Testis (tissue), 2 donors: ENCODE measurements at regions not wholly inside any gene's neighbourhood (a gene's known extent, or its start where the extent isn't known, plus 50 kb on each side); places are given as distances from the start of the nearest gene placed in this dataset.

Experiments
- DNase-seq: peaks from one replicate; pipeline ENCODE4 v3.0.0-alpha.2; 2019
- H3K27ac ChIP-seq, 2 donors: fragments of 200-600 bp; sonication (generic); one replicate each; pipeline ENCODE4 v1.5.1; 2019
- H3K27me3 ChIP-seq: fragments of 200-600 bp; sonication (generic); one replicate; pipeline ENCODE4 v1.5.1; 2019
- H3K36me3 ChIP-seq: fragments of 200-600 bp; sonication (generic); one replicate; pipeline ENCODE4 v1.5.1; 2017; ENCODE audit warnings: low read depth; ENCODE audit errors: missing control alignments
- H3K4me1 ChIP-seq: fragments of 200-600 bp; sonication (generic); one replicate; pipeline ENCODE4 v1.5.1; 2019
- H3K4me3 ChIP-seq, 2 donors: fragments of 200-600 bp; sonication (generic); one replicate each; pipeline ENCODE4 v1.5.1; 2017 to 2019
- H3K9me3 ChIP-seq: fragments of 200-600 bp; sonication (generic); one replicate; pipeline ENCODE4 v1.5.1; 2017
- POLR2A ChIP-seq: fragments of 450-650 bp; IDR thresholded peaks from one replicate; pipeline ENCODE4 v1.6.1; 2017; ENCODE audit warnings: antibody characterized with exemption, mild to moderate bottlenecking, moderate library complexity
- WGBS, 2 donors: methylation state at CpG; one replicate each; pipeline ENCODE4 v1.1.5; 2018; 5-methylcytosine and 5-hydroxymethylcytosine counted together
- intact Hi-C: fragments of 100-400 bp; cut with DNase I; formaldehyde crosslinking; loops from one replicate; pipeline ENCODE4 v1.15.1; 2023; ENCODE audit warnings: low total_unique reads
- TF ChIP-seq, protein P1 (sequence below), 3 experiments: fragments of 450-650 bp in 2 of 3; fragments of 200-600 bp in 1 of 3; sonication (generic) in 1 of 3; IDR thresholded peaks; one replicate each; pipeline ENCODE4 v1.5.1; 2016 to 2019; ENCODE audit warnings: antibody characterized with exemption in 3 of 3, mild to moderate bottlenecking in 2 of 3, moderate library complexity in 1 of 3

DNA sequence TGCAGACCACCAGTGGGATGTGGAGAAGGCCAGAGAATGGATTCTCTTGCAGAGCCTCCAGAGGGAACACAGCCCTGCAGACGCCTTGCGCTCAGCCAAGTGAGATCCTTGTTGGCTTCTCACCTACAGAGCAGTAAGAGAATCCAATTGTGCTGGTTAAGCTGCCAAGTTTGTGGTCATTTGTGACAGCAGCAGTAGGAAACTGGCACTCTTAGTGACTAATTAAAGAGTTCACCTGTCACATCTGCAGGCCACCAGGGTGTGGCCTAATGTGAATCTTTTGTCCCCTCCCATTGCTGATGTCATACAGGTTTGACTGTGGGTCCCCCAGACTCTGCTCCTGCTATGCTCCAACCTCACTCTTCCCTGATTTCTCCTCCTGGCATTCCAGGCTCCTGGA, 235.9 kb downstream of the TFCP2L1 start:
- Histone ChIP-seq H3K9me3 (no peaks in the 10 kb centered on the region), H3K27me3 (no peaks in the 10 kb centered on the region), H3K27ac (no peak overlapping the region), H3K4me1 (no peaks in the 10 kb centered on the region), H3K36me3 (no peaks in the 10 kb centered on the region), H3K4me3 (no peak overlapping the region)
- WGBS, 2 donors: 74% methylated on average over 2 of the region's 2 CpGs; no CpG with 5 or more reads in 1 of the 2 donors
- TF ChIP-seq, protein P1, sequence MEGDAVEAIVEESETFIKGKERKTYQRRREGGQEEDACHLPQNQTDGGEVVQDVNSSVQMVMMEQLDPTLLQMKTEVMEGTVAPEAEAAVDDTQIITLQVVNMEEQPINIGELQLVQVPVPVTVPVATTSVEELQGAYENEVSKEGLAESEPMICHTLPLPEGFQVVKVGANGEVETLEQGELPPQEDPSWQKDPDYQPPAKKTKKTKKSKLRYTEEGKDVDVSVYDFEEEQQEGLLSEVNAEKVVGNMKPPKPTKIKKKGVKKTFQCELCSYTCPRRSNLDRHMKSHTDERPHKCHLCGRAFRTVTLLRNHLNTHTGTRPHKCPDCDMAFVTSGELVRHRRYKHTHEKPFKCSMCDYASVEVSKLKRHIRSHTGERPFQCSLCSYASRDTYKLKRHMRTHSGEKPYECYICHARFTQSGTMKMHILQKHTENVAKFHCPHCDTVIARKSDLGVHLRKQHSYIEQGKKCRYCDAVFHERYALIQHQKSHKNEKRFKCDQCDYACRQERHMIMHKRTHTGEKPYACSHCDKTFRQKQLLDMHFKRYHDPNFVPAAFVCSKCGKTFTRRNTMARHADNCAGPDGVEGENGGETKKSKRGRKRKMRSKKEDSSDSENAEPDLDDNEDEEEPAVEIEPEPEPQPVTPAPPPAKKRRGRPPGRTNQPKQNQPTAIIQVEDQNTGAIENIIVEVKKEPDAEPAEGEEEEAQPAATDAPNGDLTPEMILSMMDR (IDR thresholded peaks at IDR 0.05): no peak
- TF ChIP-seq POLR2A: no peak
- DNase-seq: no peak
- intact Hi-C loops: no loop called here

DNA sequence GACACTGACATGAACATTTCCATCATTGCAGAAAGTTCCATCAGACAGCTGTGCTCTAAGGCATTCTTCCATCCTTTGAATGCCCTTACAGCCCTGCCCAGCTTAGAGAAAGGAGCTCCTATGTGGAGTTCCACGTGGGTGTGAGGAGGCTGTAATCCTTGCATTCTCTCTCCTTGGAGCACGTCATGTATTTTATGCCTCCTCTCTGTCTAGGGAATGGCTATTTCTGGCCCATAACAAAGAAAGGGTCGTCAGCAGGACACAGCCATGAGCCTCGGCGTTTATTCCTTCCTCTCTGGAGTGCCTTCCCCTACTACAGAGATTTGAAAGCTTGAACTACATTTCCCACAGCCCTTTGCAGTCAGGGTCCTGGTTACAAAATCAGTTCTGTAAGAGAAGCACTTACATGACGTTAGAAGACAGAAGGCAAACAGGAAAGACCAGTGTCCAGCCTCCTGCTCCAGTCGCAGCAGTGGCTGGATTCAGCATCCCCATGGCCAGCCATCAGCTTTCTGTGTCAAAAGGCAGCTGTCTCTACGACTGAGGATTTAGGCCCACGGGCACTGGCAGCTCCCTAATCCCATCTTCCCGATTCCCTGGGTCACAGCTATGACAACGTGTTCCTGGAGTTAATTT, 234.9 kb downstream of the TFCP2L1 start:
- no peaks in the 10 kb centered on the region for H3K27me3 ChIP-seq
- intact Hi-C loops: no loop called here
- H3K4me1 ChIP-seq: no peaks in the 10 kb centered on the region
- H3K9me3 ChIP-seq: no peaks in the 10 kb centered on the region
- TF ChIP-seq POLR2A: no peak
- TF ChIP-seq, protein P1 (IDR thresholded peaks at IDR 0.05): no peak
- no peak overlapping the region for H3K4me3 ChIP-seq
- no peak for DNase-seq
- 71 to 72% methylated on average over 11 of the region's 11 CpGs for WGBS, 2 donors
- no peak overlapping the region for H3K27ac ChIP-seq
- no peaks in the 10 kb centered on the region for H3K36me3 ChIP-seq

DNA sequence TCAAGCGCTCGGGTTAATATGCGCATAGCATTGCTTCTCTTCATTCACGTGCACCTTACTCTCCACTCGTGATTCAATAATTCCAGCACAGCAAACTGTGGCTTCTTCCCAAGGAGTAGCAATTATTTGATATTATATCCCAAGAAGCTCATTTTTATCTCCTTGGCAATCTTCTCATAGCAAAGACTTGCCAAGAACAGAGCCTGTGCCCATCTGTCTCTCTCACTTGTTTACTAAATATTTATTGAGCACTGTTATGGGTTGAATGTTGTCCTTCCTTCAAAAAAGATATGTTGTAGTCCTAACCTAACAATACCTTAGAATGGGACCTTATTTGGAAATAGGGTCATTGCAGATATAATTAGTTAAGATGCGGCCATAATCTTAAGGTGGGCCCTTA, 233.7 kb downstream of the TFCP2L1 start:
- TF ChIP-seq POLR2A: no peak
- TF ChIP-seq, protein P1 (IDR thresholded peaks at IDR 0.05): no peak
- no peak overlapping the region for H3K27ac ChIP-seq
- no peak for DNase-seq
- WGBS, 2 donors: 76 to 79% methylated on average over 6 of the region's 6 CpGs
- no peak overlapping the region for H3K4me3 ChIP-seq
- H3K36me3 ChIP-seq: no peaks in the 10 kb centered on the region
- no peaks in the 10 kb centered on the region for H3K9me3 ChIP-seq
- no peaks in the 10 kb centered on the region for H3K4me1 ChIP-seq
- intact Hi-C loops: no loop called here
- H3K27me3 ChIP-seq: no peaks in the 10 kb centered on the region

DNA sequence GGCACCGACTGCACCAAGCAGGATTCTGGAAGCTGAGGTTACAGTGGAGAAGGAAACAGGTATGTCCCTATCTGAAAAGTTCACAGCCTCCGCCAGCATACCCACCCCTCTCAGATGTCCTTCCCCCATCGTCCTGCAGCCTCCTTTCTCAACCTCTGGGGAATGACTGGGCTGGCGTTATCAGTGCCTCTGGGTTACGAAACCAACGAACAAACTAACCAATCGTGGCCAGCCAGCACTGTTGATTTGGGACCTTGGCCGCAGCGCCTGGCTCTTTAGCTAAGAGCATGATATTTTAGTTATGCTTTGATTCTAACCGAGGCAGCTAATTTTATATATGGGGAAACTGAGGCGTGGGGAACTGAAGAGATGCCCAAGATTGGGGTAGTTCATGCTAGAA, 233.0 kb downstream of the TFCP2L1 start:
- Histone ChIP-seq H3K4me1 (no peaks in the 10 kb centered on the region), H3K9me3 (no peaks in the 10 kb centered on the region), H3K36me3 (no peaks in the 10 kb centered on the region), H3K4me3 (no peak overlapping the region), H3K27ac (no peak overlapping the region), H3K27me3 (no peaks in the 10 kb centered on the region)
- TF ChIP-seq POLR2A: no peak
- TF ChIP-seq, protein P1 (IDR thresholded peaks at IDR 0.05): no peak
- 83 to 97% methylated on average over 10 to 11 of the region's 11 CpGs for WGBS, 2 donors
- DNase-seq: no peak
- intact Hi-C loops: no loop called here

DNA sequence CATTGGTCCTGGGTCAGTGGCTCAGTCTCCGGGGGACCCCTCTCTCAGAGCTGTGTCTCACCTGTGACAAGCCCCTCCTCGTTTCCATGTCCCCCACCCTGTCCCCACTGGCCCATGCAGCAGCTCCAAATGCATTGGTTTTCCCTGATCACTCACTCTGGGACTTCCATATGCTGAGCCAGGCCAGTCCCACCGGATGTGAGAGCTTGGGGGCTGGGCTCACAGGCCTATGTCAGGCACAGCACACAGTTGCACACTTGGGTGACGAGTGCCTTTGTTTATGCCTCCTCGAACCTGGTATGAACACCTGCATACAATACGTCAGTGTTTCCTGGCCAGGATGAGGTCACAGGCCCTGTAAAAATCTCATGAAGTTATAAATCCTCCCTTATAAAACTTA, 232.5 kb downstream of the TFCP2L1 start:
- H3K4me3 ChIP-seq: no peak overlapping the region
- H3K27me3 ChIP-seq: no peaks in the 10 kb centered on the region
- no peaks in the 10 kb centered on the region for H3K36me3 ChIP-seq
- H3K9me3 ChIP-seq: no peaks in the 10 kb centered on the region
- DNase-seq: no peak
- 70 to 83% methylated on average over 5 to 6 of the region's 6 CpGs for WGBS, 2 donors
- TF ChIP-seq, protein P1 (IDR thresholded peaks at IDR 0.05): no peak
- TF ChIP-seq POLR2A: no peak
- intact Hi-C loops: no loop called here
- H3K27ac ChIP-seq: no peak overlapping the region
- no peaks in the 10 kb centered on the region for H3K4me1 ChIP-seq
